GM23338 (cell line): ENCODE measurements at regions not wholly inside any gene's neighbourhood (a gene's known extent, or its start where the extent isn't known, plus 50 kb on each side); places are given as distances from the start of the nearest gene placed in this dataset.

Experiments
- ATAC-seq: fragments of 200-7000 bp; cut with Tn5 transposase; 3 replicates; pipeline ENCODE4 v1.9.1; 2020
- DNase-seq: peaks from one replicate; pipeline ENCODE4 v3.0.0-alpha.2; 2015; ENCODE audit warnings: low spot score
- H2AFZ ChIP-seq: fragments of 200-600 bp; sonication (generic); 2 replicates; pipeline ENCODE4 v1.8.0; 2016; ENCODE audit warnings: antibody characterized with exemption, mild to moderate bottlenecking, moderate library complexity
- H3F3A ChIP-seq: fragments of 200-600 bp; sonication (generic); replicated peaks from 2 replicates; pipeline ENCODE4 v1.8.0; 2017; ENCODE audit warnings: antibody characterized with exemption, mixed run types, low read depth
- H3K27ac ChIP-seq: fragments of 200-600 bp; sonication (generic); 2 replicates; pipeline ENCODE4 v1.6.1; 2016; ENCODE audit warnings: low read depth
- H3K27me3 ChIP-seq: fragments of 200-600 bp; sonication (generic); 2 replicates; pipeline ENCODE4 v1.8.0; 2016; ENCODE audit warnings: mild to moderate bottlenecking, mixed run types, moderate library complexity; ENCODE audit not compliant: insufficient read depth
- H3K36me3 ChIP-seq: fragments of 200-600 bp; sonication (generic); 2 replicates; pipeline ENCODE4 v1.8.0; 2016; ENCODE audit warnings: mild to moderate bottlenecking; ENCODE audit not compliant: insufficient read depth
- H3K4me1 ChIP-seq: fragments of 200-600 bp; sonication (generic); 2 replicates; pipeline ENCODE4 v1.8.0; 2016; ENCODE audit warnings: mild to moderate bottlenecking, moderate library complexity; ENCODE audit not compliant: insufficient read depth
- H3K4me2 ChIP-seq: fragments of 200-600 bp; sonication (generic); 2 replicates; pipeline ENCODE4 v1.7.1; 2017; ENCODE audit warnings: mixed run types
- H3K4me3 ChIP-seq: fragments of 200-600 bp; sonication (generic); 2 replicates; pipeline ENCODE4 v1.6.1; 2016; ENCODE audit warnings: mixed run types
- H3K79me2 ChIP-seq: fragments of 200-600 bp; sonication (generic); replicated peaks from 2 replicates; pipeline ENCODE4 v1.8.0; 2017; ENCODE audit warnings: mild to moderate bottlenecking; ENCODE audit not compliant: insufficient read depth
- H3K9me2 ChIP-seq: fragments of 200-600 bp; sonication (generic); 2 replicates; pipeline ENCODE4 v1.8.0; 2017; ENCODE audit not compliant: insufficient read depth
- H4K20me1 ChIP-seq: fragments of 200-600 bp; sonication (generic); replicated peaks from 2 replicates; pipeline ENCODE4 v1.8.0; 2017; ENCODE audit warnings: mild to moderate bottlenecking; ENCODE audit not compliant: insufficient read depth
- H3K27ac Mint-ChIP-seq: 2 replicates; pipeline ENCODE4 v1.8.0; 2020; ENCODE audit warnings: inconsistent platforms, mild to moderate bottlenecking, moderate library complexity, mixed read lengths
- H3K27me3 Mint-ChIP-seq: 3 replicates; pipeline ENCODE4 v1.8.0; 2022; ENCODE audit warnings: low read depth, mild to moderate bottlenecking, moderate library complexity, mixed read lengths, inconsistent platforms; ENCODE audit not compliant: insufficient read depth, poor library complexity
- H3K36me3 Mint-ChIP-seq: 3 replicates; pipeline ENCODE4 v1.8.0; 2021; ENCODE audit warnings: low read depth, mild to moderate bottlenecking, inconsistent platforms, moderate library complexity, mixed read lengths
- H3K4me1 Mint-ChIP-seq: 3 replicates; pipeline ENCODE4 v1.8.0; 2020; ENCODE audit warnings: mild to moderate bottlenecking, inconsistent platforms, mixed read lengths
- H3K4me3 Mint-ChIP-seq: 3 replicates; pipeline ENCODE4 v1.8.0; 2021; ENCODE audit warnings: moderate library complexity, mild to moderate bottlenecking, inconsistent platforms, mixed read lengths
- H3K9me3 Mint-ChIP-seq: 3 replicates; pipeline ENCODE4 v1.8.0; 2020; ENCODE audit warnings: moderate library complexity, mild to moderate bottlenecking, inconsistent platforms, mixed read lengths
- CREB1 ChIP-seq: fragments of 250-450 bp; sonication (Bioruptor Pico); IDR thresholded peaks from 2 replicates; pipeline ENCODE4 v1.5.0; 2020; ENCODE audit warnings: low read depth, mild to moderate bottlenecking, moderate library complexity
- EZH2phosphoT487 ChIP-seq: fragments of 200-600 bp; sonication (generic); IDR thresholded peaks from one replicate; pipeline ENCODE4 v1.8.1; 2018; ENCODE audit warnings: antibody characterized with exemption; ENCODE audit not compliant: unreplicated experiment
- NANOG ChIP-seq: IDR thresholded peaks from 2 replicates; pipeline ENCODE4 v1.6.1; 2016; ENCODE audit warnings: antibody characterized with exemption, borderline replicate concordance
- POLR2AphosphoS5 ChIP-seq: IDR thresholded peaks from 2 replicates; pipeline ENCODE4 v1.6.1; 2016; ENCODE audit warnings: antibody characterized with exemption, low read depth
- STAT1 ChIP-seq: IDR thresholded peaks from one replicate; pipeline ENCODE4 v1.6.1; 2016; ENCODE audit warnings: antibody characterized with exemption; ENCODE audit not compliant: unreplicated experiment
- ZNF331 ChIP-seq: fragments of 250-450 bp; sonication (Bioruptor Pico); IDR thresholded peaks from 2 replicates; pipeline ENCODE4 v1.5.0; 2020; ENCODE audit warnings: low read depth, mild to moderate bottlenecking, moderate library complexity
- TF ChIP-seq, protein P1 (sequence below): IDR thresholded peaks from one replicate; pipeline ENCODE4 v1.6.1; 2018; ENCODE audit warnings: antibody characterized with exemption; ENCODE audit not compliant: unreplicated experiment
- TF ChIP-seq, protein P2 (sequence below): IDR thresholded peaks from 2 replicates; pipeline ENCODE4 v1.6.1; 2016; ENCODE audit warnings: antibody characterized with exemption
- TF ChIP-seq, protein P3 (sequence below), 2 experiments: fragments of 200-600 bp in 1 of 2; sonication (generic) in 1 of 2; conservative IDR thresholded peaks; 2 replicates each; pipeline versions ENCODE4 v1.5.1 to v1.6.1; 2016 to 2017; ENCODE audit warnings: antibody characterized with exemption in 2 of 2, low read depth in 2 of 2, mild to moderate bottlenecking in 2 of 2, moderate library complexity in 1 of 2

DNA sequence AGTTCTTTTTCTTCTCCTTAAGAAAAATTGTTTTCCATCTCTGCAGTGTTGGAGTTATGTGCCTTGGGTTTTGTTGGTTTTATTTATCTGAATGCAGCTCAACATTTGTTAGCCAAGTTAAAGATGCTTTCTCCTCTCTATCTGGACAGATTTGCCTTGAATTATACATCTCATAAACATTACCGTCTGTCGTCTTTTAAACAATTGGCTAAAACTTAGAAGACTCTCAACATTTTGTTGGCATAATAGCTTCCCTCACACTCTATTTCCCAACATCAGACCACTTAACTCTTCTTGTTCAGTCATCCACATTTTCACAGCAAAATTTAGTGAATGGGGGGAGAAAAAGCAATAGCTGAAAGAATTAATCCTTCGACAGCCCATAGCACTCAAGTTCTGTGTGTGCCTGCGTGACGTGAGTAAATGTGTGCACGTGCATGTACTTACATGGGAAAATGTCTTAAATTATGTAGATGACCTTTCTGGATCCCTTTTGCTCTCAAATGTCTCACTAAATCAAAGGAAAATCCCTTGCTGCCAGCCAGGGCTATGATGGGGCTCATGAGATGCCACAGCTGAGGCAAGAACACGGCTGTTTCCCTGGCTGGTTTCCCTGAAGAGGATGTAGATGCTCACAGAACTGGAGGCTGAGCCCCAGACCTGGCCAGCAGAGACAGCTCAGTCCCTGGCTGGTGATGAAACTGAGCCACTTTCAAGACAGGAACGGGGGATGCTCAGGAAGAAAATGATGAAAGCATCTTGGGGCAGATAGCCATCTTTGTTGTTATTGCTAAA, 382.2 kb downstream of the FBXW7 start:
- H4K20me1 ChIP-seq, result no peaks in the 10 kb centered on the region
- H3K27ac ChIP-seq, result no peak overlapping the region
- H3K9me3 Mint-ChIP-seq, result no peaks in the 10 kb centered on the region; the same call in 2 of the 3 replicates
- no peak overlapping the region for H2AFZ ChIP-seq
- no peak overlapping the region for H3K4me3 ChIP-seq
- ATAC-seq (no peak), DNase-seq (no peak)
- H3K79me2 ChIP-seq, result no peaks in the 10 kb centered on the region
- H3K4me1 ChIP-seq, result no peaks in the 10 kb centered on the region
- peaks cover 8% of the 10 kb centered on the region for H3K9me2 ChIP-seq
- no peak overlapping the region for H3K4me2 ChIP-seq
- H3K4me3 Mint-ChIP-seq, result no peak overlapping the region
- H3K27me3 Mint-ChIP-seq, result peaks cover 2% of the 10 kb centered on the region
- no peaks in the 10 kb centered on the region for H3K36me3 Mint-ChIP-seq
- no peaks in the 10 kb centered on the region for H3F3A ChIP-seq
- no peaks in the 10 kb centered on the region; the same call in 1 of the 2 replicates for H3K36me3 ChIP-seq
- no peak overlapping the region for H3K27ac Mint-ChIP-seq
- H3K27me3 ChIP-seq, result no peaks in the 10 kb centered on the region
- TF ChIP-seq CREB1 (CRISPR knock-in tag), result no peak
- TF ChIP-seq, protein P1, sequence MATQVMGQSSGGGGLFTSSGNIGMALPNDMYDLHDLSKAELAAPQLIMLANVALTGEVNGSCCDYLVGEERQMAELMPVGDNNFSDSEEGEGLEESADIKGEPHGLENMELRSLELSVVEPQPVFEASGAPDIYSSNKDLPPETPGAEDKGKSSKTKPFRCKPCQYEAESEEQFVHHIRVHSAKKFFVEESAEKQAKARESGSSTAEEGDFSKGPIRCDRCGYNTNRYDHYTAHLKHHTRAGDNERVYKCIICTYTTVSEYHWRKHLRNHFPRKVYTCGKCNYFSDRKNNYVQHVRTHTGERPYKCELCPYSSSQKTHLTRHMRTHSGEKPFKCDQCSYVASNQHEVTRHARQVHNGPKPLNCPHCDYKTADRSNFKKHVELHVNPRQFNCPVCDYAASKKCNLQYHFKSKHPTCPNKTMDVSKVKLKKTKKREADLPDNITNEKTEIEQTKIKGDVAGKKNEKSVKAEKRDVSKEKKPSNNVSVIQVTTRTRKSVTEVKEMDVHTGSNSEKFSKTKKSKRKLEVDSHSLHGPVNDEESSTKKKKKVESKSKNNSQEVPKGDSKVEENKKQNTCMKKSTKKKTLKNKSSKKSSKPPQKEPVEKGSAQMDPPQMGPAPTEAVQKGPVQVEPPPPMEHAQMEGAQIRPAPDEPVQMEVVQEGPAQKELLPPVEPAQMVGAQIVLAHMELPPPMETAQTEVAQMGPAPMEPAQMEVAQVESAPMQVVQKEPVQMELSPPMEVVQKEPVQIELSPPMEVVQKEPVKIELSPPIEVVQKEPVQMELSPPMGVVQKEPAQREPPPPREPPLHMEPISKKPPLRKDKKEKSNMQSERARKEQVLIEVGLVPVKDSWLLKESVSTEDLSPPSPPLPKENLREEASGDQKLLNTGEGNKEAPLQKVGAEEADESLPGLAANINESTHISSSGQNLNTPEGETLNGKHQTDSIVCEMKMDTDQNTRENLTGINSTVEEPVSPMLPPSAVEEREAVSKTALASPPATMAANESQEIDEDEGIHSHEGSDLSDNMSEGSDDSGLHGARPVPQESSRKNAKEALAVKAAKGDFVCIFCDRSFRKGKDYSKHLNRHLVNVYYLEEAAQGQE, result no peak
- no peak for TF ChIP-seq ZNF331 (CRISPR knock-in tag)
- no peak for TF ChIP-seq STAT1
- TF ChIP-seq, protein P2, sequence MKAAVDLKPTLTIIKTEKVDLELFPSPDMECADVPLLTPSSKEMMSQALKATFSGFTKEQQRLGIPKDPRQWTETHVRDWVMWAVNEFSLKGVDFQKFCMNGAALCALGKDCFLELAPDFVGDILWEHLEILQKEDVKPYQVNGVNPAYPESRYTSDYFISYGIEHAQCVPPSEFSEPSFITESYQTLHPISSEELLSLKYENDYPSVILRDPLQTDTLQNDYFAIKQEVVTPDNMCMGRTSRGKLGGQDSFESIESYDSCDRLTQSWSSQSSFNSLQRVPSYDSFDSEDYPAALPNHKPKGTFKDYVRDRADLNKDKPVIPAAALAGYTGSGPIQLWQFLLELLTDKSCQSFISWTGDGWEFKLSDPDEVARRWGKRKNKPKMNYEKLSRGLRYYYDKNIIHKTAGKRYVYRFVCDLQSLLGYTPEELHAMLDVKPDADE, result no peak
- TF ChIP-seq NANOG, result no peak
- TF ChIP-seq EZH2phosphoT487, result no peak
- peaks cover 3% of the 10 kb centered on the region; the same call in 2 of the 3 replicates for H3K4me1 Mint-ChIP-seq

DNA sequence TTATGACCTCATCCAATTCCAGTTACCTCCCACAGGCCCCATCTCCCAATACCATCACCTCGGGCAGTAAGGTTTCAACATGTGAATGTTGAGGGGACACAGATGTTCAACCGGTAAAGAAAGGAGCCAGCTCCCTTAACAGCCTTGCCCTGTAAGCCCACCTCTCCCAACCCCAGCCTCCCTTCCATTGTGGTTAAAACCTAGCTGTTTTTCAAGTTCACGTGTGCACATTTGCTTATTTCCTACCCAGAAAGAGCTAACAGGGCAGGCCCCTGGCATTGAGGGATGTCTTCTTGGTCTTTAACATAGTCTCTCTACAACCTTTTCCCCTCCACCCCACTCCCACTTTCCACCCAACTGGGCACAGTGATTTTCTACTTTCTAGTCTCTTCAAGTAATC, 385.7 kb downstream of the FBXW7 start:
- H3K36me3 ChIP-seq, result peaks cover 5% of the 10 kb centered on the region; the same call in 1 of the 2 replicates
- no peak overlapping the region for H3K4me2 ChIP-seq
- peaks cover 4% of the 10 kb centered on the region for H3K27me3 Mint-ChIP-seq
- H3K36me3 Mint-ChIP-seq, result peaks cover 28% of the 10 kb centered on the region
- no peaks in the 10 kb centered on the region for H3K4me1 ChIP-seq
- H4K20me1 ChIP-seq, result no peaks in the 10 kb centered on the region
- H3K27me3 ChIP-seq, result no peaks in the 10 kb centered on the region
- no peak for DNase-seq
- no peak overlapping the region for H3K4me3 Mint-ChIP-seq
- H3K27ac ChIP-seq, result no peak overlapping the region
- no peak overlapping the region for H2AFZ ChIP-seq
- H3K4me3 ChIP-seq, result no peak overlapping the region
- H3K4me1 Mint-ChIP-seq, result no peaks in the 10 kb centered on the region
- no peaks in the 10 kb centered on the region for H3F3A ChIP-seq
- H3K79me2 ChIP-seq, result no peaks in the 10 kb centered on the region
- peaks cover 30% of the 10 kb centered on the region for H3K9me3 Mint-ChIP-seq
- peaks cover 7% of the 10 kb centered on the region; the same call in 1 of the 2 replicates for H3K9me2 ChIP-seq
- H3K27ac Mint-ChIP-seq, result no peak overlapping the region
- no peak for ATAC-seq
- TF ChIP-seq ZNF331 (CRISPR knock-in tag), result no peak
- no peak for TF ChIP-seq POLR2AphosphoS5
- TF ChIP-seq EZH2phosphoT487, result no peak
- TF ChIP-seq, protein P2, result no peak
- TF ChIP-seq CREB1 (CRISPR knock-in tag), result no peak
- no peak for TF ChIP-seq NANOG
- TF ChIP-seq, protein P3, sequence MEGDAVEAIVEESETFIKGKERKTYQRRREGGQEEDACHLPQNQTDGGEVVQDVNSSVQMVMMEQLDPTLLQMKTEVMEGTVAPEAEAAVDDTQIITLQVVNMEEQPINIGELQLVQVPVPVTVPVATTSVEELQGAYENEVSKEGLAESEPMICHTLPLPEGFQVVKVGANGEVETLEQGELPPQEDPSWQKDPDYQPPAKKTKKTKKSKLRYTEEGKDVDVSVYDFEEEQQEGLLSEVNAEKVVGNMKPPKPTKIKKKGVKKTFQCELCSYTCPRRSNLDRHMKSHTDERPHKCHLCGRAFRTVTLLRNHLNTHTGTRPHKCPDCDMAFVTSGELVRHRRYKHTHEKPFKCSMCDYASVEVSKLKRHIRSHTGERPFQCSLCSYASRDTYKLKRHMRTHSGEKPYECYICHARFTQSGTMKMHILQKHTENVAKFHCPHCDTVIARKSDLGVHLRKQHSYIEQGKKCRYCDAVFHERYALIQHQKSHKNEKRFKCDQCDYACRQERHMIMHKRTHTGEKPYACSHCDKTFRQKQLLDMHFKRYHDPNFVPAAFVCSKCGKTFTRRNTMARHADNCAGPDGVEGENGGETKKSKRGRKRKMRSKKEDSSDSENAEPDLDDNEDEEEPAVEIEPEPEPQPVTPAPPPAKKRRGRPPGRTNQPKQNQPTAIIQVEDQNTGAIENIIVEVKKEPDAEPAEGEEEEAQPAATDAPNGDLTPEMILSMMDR (conservative IDR thresholded peaks at IDR 0.05; ENCODE audit: low read depth in 2 of 2), result no peak
